SIG-M5 (cell line): ENCODE measurements at regions not wholly inside any gene's neighbourhood (a gene's known extent, or its start where the extent isn't known, plus 50 kb on each side); places are given as distances from the start of the nearest gene placed in this dataset.
"Not testable (repeated sequence)": the region's sequence is repeated elsewhere in the genome, so short reads cannot be mapped to it uniquely, and the experiment has no call there.

Source experiments
- DNase-seq: peaks from one replicate; lab custom pipeline; 2025; lab: John Stamatoyannopoulos, UW

DNA sequence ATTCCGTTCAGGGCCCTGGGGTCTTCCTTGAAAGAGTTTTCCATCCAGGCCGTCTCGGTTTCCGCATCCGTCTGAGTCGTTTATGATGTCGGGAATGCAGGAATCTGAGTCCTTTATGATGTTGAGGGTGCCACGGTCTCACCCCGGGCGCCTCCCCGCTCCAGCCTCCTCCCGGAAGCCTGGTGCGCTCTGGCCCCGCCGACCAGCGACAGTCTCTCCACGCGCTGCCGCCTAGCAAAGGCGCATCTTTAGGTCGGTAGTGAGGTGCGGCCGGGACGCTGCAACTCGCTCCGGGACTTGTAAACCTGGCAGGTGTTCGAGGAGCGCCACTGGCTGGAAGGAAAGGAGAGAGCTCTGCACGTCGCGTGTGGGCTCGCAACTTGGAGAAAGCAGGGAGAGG lies 132.6 kb downstream of the FAM72C start:
- not testable (repeated sequence) for DNase-seq

DNA sequence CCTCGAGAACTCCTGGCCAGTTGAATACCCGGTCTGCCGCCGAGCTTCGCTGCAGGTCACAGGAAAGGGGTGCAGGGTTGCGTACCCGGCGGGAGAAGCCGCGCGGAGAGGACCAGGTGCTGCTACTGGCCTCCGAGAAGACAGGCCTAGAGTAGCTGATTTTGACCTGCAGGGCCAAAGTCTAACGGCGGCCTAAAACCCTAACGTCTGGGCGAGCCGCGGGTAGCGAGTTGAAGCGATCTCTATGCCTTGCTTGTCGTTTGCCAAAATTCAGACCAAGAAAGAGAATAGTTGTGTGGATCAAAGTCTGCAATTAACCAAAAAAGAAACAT lies 133.2 kb downstream of the FAM72C start:
- not testable (repeated sequence) for DNase-seq

DNA sequence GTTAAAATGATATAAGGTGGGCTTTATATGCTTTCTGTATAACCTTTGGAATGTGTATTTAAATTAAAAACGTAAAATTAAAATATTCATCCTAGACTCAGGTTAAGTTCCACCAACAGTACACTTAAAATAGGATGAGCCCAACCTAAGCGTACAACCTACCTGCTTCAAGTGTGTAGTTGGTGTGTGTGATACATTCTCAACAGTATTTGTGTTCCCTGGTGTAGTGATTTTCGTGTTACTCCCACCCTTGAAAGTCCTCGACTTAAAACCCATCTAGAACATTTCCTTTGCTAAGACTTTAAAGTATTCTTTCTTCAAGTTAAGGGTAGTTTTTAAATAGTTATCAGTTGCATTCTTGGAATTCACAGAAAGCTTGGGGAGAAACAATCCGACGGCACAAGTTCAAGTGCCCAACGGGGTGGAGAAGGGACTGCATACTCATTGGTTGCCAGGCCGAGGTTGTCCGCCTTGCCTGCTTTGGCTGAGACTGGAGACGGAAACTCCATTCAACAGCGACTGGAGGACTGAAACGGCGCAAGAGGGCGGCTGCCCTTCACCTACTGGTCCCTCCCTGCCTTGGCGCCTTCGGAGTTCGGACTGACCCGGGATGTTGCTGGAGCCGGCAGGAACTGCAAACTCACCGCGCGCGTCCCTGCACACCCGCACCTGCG lies 133.7 kb downstream of the FAM72C start:
- not testable (repeated sequence) for DNase-seq

DNA sequence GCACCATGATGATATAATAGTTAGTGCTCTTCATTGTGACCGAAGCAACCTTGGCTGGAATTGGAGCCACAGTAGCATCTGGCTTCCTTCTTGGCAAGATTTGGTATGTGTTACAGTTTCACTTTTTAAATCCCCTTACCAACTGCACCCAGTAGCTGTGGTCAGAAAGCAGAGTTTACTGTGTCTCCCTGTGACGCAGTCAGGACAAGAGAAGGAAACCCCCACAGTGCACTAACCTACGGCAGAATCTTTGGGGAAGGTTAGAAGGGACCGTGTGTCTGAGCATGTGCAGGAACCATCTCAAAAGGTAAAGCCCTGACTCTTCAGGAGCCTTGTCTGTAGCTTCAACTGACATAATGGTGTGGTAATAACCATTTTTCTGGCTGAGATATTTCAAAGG lies 138.4 kb downstream of the FAM72C start:
- not testable (repeated sequence) for DNase-seq

DNA sequence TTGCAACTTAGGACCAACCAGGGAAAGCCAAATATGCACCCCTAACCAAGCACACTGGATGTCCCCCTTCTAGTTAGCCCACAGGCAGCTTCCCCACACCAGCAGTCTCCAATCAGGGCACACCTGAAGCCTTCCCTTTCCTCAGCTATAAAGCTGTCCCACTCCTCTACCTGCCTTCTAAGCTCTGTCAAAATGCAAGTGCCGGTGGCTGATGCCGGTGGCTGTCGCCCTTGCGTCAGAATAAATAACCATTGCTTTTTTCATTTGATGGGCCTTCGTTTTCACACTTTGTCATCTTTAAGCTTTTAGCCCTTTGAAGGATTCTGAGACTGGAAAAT lies 139.4 kb downstream of the FAM72C start:
- not testable (repeated sequence) for DNase-seq

DNA sequence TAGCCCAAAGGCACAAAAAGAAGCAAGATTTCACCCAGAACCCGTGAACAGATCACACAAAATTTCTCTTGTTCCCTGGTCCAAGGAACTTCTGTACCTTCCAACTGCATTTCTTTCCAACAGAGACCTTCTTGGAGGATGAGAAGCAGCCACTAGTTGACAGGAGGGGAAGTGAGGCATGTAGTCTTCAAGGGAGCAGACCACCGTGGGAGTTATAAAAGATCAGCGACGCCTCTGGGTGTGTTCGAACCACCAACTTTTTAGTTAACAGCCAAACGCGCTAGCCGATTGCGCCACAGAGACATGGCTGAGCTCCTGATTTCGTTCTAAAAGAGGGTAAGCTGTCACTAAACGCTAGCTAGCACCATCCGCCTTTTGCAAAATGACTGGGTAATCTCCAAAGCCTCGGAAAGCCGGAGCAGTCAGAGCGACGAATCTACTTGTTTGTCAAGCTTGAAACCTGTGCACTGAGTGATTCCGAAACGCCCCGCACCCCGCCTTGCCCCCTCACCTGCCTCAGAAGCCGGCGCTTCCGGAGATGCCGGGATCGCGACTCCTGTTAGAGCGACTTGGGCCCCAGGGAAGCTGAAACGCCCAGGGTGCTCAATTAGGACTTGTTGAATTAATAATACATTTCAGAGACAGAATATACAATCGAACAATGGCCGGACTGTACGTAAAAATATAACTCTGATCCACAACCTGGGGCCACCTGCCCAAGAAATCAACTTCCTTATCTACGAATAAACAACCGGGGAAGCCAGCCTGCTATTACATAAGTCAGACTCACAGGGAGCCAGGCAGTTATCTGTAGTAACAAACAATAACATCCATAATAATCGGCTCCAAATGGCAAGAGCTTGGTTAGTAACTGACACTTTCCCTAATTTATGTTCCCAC lies 140.1 kb downstream of the FAM72C start:
- not testable (repeated sequence) for DNase-seq

DNA sequence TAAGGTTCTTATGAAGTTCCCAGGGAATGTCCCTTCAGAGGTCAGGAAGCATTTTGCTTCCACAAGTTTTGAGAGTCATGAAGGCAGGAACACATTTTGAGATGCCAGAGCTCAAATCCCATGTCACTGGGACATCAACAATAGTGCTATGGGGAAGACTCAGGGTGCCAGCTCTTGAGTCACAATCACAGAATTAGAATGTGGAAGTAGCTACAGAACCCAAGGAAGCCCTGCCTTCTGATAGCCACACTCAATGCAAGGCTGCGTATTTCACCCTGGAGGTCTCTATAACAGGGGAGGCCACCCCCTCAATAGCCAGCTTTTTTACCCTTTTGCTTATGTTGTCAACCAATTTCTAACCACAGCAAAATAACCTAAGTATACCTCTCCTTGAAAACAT lies 145.6 kb downstream of the FAM72C start:
- DNase-seq = not testable (repeated sequence)

DNA sequence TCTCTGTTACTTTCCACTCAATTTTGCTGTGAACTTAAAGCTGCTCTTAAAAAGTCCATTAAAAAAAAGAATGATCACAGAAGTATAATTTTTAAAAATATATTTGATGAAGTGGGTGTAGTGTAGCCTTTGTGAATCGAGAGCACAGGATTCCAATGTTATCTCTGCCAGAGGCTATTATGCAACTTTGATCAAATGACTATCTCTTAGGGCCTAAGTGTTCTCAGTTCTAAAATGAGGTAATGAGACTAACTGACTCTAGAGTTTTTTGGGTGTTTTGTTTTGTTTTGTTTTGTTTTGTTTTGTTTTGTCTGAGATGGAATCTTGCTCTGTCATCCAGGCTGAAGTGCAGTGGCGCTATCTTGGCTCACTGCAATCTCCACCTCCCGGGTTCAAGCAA lies 147.5 kb downstream of the FAM72C start:
- not testable (repeated sequence) for DNase-seq

DNA sequence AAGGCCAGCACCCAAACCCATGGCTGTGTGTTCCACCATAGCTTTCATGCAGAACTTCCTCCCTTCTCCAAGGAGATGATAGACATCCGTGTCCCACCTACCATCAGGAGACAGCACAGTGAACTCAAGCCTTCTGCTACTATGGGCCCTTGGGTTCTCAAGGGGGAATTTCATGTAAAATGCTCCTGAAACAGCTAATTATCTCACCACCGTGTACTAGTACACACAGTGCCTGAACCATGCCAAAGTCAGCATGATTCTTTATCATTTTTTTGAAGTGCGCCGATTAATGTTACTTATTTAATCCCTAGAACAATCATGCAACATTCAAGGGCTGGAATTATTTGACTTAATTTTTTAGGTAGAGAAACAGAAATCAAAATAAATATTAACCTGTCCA lies 151.7 kb downstream of the FAM72C start:
- not testable (repeated sequence) for DNase-seq

DNA sequence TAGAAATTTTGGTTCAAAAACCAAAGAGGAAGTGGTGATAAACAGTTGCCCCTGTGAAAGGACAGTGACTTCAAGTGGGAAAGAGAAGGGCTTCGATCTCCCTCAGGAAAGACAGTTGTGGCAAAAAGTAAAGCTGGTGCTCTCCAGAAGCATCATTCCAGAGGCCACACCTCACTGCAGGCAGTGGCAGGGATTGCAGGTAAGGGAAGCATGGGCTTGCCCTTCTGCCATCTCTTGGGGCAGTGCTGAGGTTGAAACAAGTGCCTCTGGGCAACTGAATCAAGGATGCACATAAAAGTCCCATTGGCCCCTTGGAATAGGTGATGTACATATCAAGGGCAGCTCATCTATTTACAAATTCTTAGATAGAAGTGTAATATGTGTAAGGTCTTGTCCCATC lies 155.4 kb downstream of the FAM72C start:
- not testable (repeated sequence) for DNase-seq

DNA sequence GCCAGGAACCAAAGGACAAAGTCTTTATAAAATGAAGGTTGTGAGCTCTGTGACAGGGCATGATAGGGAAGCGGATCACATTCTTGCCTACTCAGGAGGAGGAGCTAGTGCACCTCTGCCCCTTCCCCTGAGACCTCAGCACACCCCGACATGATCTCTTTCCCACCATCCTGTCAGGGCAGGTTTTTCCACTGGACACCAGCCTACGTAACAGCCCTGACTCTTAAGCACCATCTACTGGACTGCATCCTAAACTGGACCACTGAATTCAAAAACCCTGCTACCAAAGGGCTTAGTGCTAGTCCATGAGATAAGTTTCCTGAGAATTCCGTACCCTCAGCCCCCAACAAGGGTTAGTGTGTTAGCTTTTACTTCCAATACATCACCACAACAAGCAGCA lies 166.4 kb downstream of the FAM72C start:
- DNase-seq = not testable (repeated sequence)

DNA sequence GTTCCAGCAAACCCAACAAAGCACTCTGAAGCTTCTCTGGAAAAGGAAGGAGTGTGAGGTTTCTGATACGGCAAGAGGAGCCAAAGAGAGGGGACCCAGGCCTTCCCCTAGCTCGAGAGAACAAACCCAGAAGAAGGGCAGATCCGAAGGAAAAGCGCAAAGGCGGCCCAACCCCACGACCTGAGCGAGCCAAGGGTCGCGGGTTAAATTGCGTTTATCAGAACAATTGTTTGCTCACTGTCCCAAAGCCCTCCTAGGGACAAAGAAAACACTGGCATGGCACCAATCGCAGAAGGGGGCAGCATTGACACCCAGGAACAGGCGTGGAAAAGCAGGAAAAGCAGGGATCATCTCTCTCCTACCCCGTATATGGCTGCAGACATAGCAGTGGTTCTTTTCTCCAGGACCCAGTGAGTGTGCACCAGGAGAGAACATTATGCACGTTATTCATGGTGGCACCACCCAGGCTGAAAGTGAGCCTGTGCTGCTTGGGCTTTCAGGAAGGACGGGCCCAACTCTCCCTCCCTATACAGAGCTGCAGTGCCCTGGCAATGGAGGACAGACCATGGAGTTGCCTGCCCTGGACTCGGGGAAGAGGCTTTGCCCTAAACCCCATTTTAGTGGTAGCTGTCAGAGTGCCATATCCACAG lies 167.0 kb downstream of the FAM72C start:
- not testable (repeated sequence) for DNase-seq

DNA sequence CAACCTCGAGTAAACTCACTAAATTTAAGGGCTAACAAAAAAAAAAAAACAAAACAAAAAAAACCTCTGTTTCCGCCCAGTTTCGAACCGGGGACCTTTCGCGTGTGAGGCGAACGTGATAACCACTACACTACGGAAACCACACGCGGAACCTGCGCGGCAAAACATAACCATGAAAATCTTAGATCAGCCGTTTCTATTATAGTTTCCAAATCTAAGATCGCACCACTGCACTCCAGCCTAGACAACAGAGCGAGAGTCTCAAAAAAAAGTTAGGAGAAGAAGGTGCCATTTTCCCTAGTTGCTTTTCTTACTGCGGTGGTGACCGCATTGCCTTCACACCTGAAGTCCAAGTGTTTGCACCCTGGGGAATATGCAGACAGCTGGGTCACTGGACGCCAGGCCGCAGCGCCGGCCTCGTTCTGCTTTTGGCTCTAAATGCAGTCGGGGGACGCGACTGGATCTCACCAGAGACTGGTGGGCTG lies 167.8 kb downstream of the FAM72C start:
- DNase-seq = not testable (repeated sequence)

DNA sequence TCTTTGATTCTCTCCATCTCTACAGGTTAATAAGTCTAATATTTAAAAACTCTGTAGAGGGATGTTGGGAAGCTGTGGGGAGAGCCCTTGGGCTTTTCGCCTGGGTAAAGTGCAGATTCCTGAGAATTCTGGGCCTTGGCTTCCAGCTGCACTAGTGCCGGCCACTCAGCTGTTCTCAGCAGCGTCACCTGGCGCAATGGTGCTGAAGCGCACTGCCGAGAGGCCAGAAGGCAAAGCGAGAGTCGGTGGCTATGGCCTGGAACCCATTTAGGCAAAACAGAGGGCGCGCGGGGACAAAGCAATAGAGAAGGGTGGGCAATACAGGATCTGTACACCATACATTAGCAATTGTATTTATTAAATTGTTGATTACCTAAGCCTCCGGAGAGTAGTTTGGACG lies 168.7 kb downstream of the FAM72C start:
- DNase-seq = not testable (repeated sequence)

DNA sequence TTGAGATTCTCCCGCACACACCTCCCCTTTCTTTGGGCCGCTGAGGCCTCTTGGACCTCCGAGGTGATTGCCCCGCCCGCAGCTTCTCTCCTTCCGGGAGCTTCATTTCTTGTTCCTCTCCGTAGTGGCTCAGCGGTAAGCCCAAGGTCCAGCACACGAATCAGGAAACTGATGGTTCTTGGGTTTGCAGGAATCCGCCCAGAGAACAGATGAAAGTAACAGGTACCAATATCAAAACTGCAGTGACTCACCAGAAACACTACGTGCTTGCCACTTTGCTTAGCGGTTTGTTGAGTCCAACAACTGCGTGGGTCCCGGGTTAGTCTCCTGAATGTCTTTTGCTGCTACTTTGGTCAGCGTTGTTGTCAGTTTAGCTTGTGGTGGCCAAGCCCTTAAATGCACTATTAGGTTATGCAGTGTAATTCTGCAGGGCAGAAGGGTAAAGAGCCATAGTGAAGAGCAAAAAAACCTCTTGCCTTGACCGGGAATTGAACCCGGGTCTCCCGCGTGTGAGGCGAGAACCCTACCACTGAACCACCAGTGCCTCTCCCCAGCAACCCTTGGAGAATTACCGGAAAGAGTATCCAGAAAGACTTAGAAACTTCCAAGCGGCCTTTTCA lies 172.1 kb downstream of the FAM72C start:
- DNase-seq = not testable (repeated sequence)

DNA sequence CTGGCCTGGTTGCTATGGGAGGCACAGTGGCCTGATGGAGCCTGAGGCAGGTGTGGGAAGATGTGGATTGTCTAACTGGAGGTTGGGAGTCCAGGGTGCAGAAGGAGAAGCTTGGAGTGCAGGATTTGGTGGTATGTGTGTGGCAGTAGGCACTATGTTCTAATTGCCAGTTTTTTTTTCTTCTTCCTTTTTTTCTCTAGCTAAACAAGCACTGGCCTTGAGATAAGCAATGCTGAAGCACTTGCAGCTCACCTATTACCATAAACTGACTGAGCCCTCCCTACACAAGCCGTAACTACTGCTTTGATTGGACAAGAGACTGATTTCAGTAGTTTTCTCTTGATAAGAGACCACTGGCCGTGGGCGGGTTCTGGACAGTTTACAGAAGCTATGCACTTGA lies 175.4 kb downstream of the FAM72C start:
- not testable (repeated sequence) for DNase-seq

DNA sequence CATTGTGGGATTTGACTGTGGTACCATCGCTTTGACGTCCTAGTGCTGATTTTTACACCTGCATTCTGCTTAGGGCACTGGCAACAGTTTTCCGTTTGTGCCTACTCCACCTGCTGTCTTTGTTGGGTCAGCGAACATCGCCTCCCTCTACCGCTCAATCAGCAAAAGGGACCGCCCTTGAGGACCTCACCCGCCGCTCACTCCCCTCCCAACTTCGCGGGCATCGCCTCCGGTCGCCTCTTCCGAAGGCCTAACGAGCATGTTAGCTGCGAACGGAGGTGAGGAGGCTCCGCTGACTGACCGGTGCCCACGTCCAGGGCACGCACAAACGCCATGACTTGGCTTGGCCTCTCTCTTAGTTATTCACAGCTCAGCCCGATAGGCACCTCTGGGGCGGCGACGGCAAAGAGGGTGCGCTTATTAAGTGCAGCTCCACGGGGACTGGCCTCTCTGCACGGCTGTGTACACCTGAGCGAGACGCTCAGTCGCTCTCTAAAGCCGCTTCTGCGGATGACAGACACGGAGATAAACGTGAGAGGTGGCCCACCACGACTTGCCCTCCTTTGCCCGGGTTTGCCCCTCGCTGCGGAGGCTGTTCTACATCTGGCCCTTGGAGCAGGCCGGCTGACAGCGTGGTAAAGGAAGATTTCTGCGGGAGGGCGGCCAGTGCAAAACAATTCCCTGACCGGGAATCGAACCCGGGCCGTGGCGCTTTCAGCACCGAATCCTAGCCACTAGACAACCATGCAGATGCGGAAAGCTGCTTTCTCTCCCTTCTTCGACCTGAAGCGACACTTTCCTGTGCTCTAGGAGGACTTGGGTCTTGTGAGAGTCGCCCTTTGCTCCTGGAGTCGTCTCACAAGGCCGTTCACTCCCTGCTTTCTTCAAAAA lies 179.5 kb downstream of the FAM72C start:
- DNase-seq = not testable (repeated sequence)

DNA sequence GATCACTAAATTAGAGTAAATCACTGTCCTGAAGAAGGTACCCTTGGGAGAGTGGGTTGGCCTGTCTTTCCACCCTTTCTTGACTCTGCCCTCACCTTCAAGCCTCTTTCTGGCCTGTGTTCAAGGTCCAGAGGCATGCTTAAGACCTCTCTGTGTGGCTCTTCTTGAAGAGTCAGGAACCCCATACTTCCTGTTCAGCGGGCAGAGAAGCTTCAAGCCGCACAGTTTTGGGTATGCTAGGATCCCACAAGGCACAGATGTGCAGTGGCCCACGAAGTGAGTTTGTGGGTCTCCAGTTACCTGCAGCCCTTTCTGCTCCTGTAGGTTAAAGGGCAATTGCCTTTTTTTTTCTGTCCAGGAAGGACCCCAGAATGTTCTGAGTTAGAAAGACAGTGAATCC lies 185.4 kb downstream of the FAM72C start:
- DNase-seq = not testable (repeated sequence)

DNA sequence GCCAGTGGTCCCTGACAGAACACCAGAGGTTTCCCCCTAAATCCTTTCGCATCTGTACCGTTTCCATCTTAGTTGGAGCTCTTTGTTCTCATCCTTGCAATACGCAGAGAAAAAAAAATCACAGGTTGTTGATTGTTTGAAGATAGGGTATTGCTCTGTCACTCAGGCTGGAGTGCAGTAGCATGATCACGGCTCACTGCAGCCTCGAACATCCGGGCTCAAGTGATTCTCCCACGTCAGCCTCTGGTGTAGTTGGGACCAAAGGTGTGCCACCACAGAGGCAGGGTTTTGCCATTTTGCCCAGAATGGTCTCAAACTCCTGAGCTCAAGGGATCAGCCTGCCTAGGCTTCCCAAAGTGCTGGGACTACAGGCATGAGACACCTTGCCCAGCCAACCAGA lies 185.9 kb downstream of the FAM72C start:
- not testable (repeated sequence) for DNase-seq

DNA sequence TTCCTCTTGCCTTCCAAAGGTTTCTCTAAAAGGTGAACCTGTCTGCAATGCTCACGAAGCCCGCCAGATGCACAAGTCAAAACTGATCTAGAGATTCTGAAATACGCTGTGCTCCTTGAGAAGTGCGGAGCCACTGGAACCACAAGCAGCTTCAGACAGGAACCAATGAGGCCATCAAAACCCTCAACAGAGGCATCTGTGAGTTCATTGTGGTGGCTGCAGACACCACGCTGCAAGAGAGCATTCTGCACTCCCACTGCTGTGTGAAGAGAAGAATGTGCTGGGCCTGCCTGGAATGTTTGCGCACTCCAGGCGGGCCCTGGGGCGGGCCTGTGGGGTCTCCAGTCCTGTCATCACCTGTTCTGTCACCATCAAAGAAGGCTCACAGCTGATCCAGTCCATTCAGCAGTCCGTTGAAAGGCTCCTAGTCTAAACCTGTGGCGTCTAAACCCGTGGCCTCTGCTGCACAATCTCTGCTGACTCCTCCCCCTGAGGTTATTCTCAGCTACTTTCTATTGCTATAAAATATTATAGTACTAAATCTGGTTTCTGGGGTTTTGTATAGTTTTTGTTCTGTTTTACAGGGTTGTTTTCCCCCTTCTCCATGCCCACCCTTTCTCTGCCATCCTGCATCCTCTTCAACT lies 187.4 kb downstream of the FAM72C start:
- not testable (repeated sequence) for DNase-seq

DNA sequence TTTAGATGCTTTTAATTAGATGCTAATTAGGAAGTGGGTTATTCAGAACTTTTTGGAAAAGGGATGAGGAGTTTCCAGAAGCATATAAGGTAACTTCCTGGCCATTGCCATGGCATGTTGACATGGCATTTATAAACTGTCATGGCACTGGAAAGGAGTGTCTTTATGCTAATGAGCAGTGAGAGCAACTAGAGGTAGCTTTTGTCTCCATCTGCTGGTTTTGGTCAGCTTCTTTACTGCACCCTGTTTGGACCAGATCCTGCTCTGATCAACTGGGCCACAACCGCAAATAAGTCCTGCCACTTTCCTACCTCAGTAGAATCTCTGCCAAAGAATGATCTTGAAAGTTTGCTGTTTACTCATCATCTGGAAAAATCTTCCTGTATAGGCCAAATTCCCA lies 193.6 kb downstream of the FAM72C start:
- not testable (repeated sequence) for DNase-seq
